IPS-NIHi7 (cell line): ENCODE measurements at regions not wholly inside any gene's neighbourhood (a gene's known extent, or its start where the extent isn't known, plus 50 kb on each side); places are given as distances from the start of the nearest gene placed in this dataset.
"Not testable (repeated sequence)": the region's sequence is repeated elsewhere in the genome, so short reads cannot be mapped to it uniquely, and the experiment has no call there.

Experiments
- DNase-seq: peaks from one replicate; pipeline ENCODE4 v3.0.0; 2012; ENCODE audit warnings: mixed read lengths; ENCODE audit errors: extremely low spot score

DNA sequence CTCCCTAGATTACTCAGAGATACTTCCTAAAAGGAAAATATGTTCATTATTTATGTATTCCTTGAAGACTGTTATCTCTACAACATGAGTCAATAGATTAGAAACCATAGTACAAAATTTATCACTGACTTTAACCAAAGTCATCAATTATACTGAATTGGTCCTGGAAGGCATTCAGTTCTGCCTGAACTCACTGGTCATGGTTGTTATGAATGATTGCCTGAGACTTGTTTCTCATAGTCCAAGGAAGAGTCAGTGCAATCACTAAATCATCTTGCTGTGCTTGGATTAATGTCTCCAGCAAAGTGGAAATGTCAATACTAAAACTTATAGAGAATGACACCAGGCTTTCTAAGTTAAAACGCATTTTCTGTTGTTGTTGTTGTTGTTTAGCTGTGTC lies 878.6 kb upstream of the MANEA start:
- no peak for DNase-seq

DNA sequence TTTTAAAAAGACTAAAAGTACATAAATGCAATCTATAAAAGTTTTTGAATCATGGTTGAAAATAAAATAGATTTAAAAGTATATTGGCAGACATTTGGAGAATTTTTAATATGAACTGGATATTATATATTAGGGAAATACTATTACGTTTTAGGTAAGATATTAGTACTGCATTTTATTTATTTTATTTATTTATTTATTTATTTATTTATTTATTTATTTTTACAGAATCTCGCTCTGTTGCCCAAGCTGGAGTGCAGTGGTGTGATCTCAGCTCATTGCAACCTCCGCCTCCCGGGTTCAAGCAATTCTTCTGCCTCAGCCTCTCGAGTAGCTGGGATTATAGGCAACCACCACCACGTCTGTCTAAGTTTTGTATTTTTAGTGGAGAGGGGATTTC lies 890.1 kb upstream of the MANEA start:
- DNase-seq: not testable (repeated sequence)

GRCh38 chr6:94683409-94683808 lies 893.9 kb upstream of the MANEA start:
- no peak for DNase-seq

GRCh38 chr6:94680669-94681212 lies 896.6 kb upstream of the MANEA start:
- DNase-seq: no peak

DNA sequence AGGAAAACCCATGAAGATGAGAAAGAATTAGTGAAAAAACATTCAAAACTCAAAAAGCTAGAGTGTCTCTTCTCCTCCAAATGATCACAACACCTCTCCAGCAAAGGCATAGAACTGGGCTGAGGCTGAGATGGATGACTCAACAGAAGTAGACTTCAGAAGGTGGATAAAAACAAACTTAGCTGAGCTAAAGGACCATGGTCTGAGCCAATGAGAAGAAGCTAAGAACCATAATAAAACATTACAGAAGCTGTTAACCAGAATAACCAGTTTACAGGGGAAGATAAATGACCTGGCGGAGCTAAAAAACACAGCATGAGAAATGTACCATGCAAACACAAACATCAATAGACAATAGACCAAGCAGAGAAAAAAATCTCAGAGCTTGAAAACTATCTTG lies 904.1 kb upstream of the MANEA start:
- DNase-seq: no peak

DNA sequence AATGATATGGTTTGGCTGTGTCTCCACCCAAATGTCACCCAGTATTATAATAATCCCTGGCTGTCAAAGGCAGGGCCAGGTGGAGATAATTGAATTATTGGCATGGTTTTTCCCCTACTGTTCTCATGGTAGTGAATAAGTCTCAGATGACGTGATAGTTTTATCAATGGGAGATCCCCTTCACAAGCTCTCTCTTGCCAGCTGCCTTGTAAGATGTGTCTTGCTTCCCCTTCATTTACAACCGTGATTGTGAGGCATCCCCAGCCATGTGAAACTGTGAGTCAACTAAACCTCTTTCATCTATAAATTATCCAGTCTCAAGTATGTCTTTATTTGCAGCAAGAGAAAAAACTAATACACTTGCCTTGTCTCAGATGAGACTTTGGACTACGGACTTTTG lies 907.3 kb upstream of the MANEA start:
- DNase-seq: no peak

DNA sequence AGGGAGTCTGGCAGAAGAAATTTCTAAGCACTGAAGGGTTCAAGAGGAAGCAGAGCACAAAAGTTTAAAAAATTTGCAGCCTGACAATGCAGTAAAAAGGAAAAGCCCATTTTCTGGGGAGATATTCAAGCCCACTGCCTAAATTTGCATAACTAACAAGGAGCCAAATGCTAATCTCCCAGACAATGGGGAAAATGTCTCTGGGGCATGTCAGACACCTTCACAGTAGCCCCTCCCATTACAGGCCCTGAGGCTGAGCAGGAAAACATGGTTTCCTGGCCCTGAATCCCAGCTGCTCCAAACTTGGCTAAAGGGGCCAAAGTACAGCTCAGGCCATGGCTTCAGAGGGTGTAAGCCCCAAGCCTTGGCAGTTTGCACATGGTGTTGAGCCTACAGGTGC lies 908.5 kb upstream of the MANEA start:
- DNase-seq: no peak

DNA sequence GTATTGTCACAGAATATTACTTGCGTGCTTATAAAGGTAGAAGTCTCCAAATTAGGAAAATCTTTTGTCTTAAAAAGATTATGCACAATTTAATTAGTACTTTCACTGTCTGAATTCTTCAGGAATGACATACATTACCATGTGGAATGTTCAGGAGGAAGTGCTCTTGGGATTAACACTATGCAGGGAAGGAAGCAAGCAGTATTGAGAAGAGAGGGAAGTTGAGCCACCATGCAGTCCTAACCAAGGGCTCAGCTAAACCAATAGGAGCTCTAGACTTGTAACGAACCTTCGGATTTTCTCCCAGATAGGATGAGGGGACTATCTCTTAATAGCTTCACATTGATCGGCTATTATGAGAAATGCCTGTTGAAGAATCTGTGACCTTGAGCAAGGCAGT lies 918.4 kb upstream of the MANEA start:
- DNase-seq: no peak

DNA sequence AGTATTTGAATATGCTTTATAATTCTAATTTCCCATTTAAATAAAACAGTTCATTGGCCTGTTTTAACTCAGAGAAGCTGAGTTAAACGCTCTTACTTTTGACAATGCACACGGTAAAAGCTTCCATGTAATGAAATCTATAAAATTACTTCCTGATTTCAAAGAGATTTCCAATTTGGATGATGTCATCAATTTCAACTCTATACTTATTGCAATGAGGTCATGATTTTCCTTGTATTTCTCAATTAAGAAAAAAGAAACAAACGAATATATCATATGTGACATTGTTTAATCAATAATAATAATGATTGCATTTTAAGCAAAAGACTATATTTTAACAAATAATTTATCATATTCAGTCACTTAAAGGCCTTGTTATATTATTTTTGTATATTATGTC lies 926.1 kb upstream of the MANEA start:
- no peak for DNase-seq

DNA sequence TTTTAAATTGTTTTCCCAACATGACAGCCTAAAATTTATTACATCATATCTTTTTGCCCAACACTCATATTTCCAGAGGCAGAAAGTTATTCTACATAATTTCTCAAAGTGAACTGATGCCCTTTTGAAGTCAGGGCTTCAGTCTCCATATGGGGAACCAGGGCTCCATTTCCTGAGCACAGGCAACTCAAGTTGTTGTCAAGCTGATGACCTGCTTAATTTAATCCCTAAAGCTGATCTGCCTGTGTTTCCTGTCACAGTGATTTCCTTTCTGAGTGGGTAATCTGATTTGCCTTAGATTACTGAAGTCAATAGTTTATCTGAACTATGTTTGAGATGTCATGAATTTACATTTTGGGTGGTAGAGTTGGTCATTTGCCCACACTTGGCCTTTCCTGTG lies 932.1 kb upstream of the MANEA start:
- DNase-seq: no peak

GRCh38 chr6:94639564-94639963 lies 937.8 kb upstream of the MANEA start:
- DNase-seq: no peak

GRCh38 chr6:94636780-94637385 lies 940.5 kb upstream of the MANEA start:
- peak; percentile 18 for DNase-seq

GRCh38 chr6:94623586-94623985 lies 953.7 kb upstream of the MANEA start:
- DNase-seq: no peak

GRCh38 chr6:94622783-94623182 lies 954.6 kb upstream of the MANEA start:
- DNase-seq: no peak

DNA sequence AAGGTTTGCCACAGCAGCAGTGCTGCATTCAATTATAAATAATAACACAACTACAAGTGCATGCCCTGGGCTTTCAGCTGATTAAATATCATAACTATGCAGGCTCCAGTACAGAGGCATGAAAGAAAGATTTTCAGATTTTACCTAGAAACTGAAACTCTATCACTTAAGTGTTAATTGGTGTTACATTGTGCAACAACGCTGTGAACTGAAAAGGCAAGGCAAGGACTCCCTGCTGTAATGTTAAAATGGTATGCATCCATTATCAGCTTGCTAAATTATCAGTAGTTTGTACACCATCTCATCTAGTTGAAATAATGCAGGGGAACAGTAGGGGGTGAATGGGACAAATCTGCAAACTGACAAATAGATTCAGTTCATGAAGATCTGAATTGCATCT lies 976.7 kb upstream of the MANEA start:
- no peak for DNase-seq

GRCh38 chr6:94597487-94597886 lies 979.8 kb upstream of the MANEA start:
- DNase-seq: no peak

- DNase-seq: no peak
These were observed 986.9 kb upstream of the MANEA start for GRCh38 chr6:94590416-94590815.

GRCh38 chr6:94588301-94588700 lies 989.0 kb upstream of the MANEA start:
- DNase-seq: no peak

GRCh38 chr6:94584211-94584610 lies 993.1 kb upstream of the MANEA start:
- DNase-seq: no peak

- no peak for DNase-seq
These were observed 1006.8 kb upstream of the MANEA start for GRCh38 chr6:94570581-94570980.

- no peak for DNase-seq
These were observed 1014.5 kb upstream of the MANEA start for GRCh38 chr6:94562846-94563245.

GRCh38 chr6:94559829-94560537 lies 1017.4 kb upstream of the MANEA start:
- peak; percentile 10 for DNase-seq

GRCh38 chr6:94557207-94557606 lies 1020.1 kb upstream of the MANEA start:
- DNase-seq: not testable (repeated sequence)

DNA sequence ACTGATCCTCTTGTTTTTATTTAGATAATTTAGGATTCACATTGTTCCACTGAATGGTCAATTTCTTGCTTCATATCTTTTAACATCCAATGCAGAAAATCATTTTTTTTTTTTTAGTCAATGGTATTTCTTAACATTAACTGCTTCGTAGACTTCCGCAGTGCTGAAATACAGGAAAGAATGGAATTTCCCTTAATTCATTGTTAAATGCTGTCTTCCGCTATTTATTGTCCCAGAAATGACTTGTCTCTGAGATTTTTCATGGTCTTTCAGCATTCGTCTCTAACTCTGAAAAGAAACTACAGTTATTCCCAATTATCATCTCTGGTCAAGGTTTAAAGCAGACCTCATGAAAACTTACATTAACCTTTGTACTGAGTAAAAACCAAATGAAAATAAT lies 1029.1 kb upstream of the MANEA start:
- DNase-seq: no peak
